Suprapubic skin (tissue), 4 donors: ENCODE measurements at regions not wholly inside any gene's neighbourhood (a gene's known extent, or its start where the extent isn't known, plus 50 kb on each side); places are given as distances from the start of the nearest gene placed in this dataset.
"Not testable (repeated sequence)": the region's sequence is repeated elsewhere in the genome, so short reads cannot be mapped to it uniquely, and the experiment has no call there.

Source experiments
- DNase-seq, 2 donors: peaks; one replicate each; pipeline ENCODE4 v3.0.0-alpha.2; 2019; ENCODE audit warnings: low spot score in 2 of 2
- H3K27ac ChIP-seq: fragments of 200-600 bp; sonication (generic); one replicate; pipeline ENCODE4 v1.5.1; 2019
- H3K27me3 ChIP-seq: fragments of 200-600 bp; sonication (generic); one replicate; pipeline ENCODE4 v1.5.1; 2019
- H3K36me3 ChIP-seq: fragments of 200-600 bp; sonication (generic); one replicate; pipeline ENCODE4 v1.5.1; 2019
- H3K4me1 ChIP-seq: fragments of 200-600 bp; sonication (generic); one replicate; pipeline ENCODE4 v1.5.1; 2019
- H3K4me3 ChIP-seq: fragments of 200-600 bp; sonication (generic); one replicate; pipeline ENCODE4 v1.5.1; 2019; ENCODE audit warnings: mild to moderate bottlenecking
- H3K9me3 ChIP-seq: fragments of 200-600 bp; sonication (generic); one replicate; pipeline ENCODE4 v1.5.1; 2019
- CTCF ChIP-seq, 2 donors: fragments of 200-600 bp in 1 of 2; fragments of 450-650 bp in 1 of 2; sonication (generic) in 1 of 2; IDR thresholded peaks; one replicate each; pipeline ENCODE4 v1.5.1; 2016 to 2019; ENCODE audit warnings: antibody characterized with exemption in 2 of 2, mild to moderate bottlenecking in 1 of 2, moderate library complexity in 1 of 2
- EP300 ChIP-seq: sonication (generic); formaldehyde crosslinking; IDR thresholded peaks from one replicate; pipeline ENCODE4 v1.6.1; 2017; ENCODE audit warnings: antibody characterized with exemption
- POLR2A ChIP-seq, 2 donors: fragments of 450-650 bp; IDR thresholded peaks; one replicate each; pipeline ENCODE4 v1.6.1; 2017; ENCODE audit warnings: antibody characterized with exemption in 2 of 2, mild to moderate bottlenecking in 2 of 2, moderate library complexity in 2 of 2
- POLR2AphosphoS5 ChIP-seq, 3 donors: sonication (generic); formaldehyde crosslinking; IDR thresholded peaks; one replicate each; pipeline ENCODE4 v1.6.1; 2017; ENCODE audit warnings: antibody characterized with exemption in 3 of 3
- WGBS: methylation state at CpG from one replicate; pipeline ENCODE4 v1.1.5; 2018; 5-methylcytosine and 5-hydroxymethylcytosine counted together

- TF ChIP-seq POLR2AphosphoS5 (IDR thresholded peaks at IDR 0.05) (no peak), EP300 (no peak), POLR2A (IDR thresholded peaks at IDR 0.05) (no peak), CTCF (IDR thresholded peaks at IDR 0.05) (no peak)
- Histone ChIP-seq H3K4me1 (peaks cover 3% of the 10 kb centered on the region), H3K27me3 (no peaks in the 10 kb centered on the region), H3K4me3 (no peak overlapping the region), H3K9me3 (no peaks in the 10 kb centered on the region), H3K27ac (no peak overlapping the region), H3K36me3 (no peaks in the 10 kb centered on the region)
- WGBS = 86% methylated on average over 1 of the region's 1 CpG
- DNase-seq = no peak
Measured at GRCh38 chr2:67777836-67778429, 284.9 kb downstream of the C1D start.

- H3K9me3 ChIP-seq, DNase-seq, H3K27me3 ChIP-seq, H3K4me3 ChIP-seq, H3K4me1 ChIP-seq, H3K27ac ChIP-seq, H3K36me3 ChIP-seq: not testable (repeated sequence)
- WGBS = 58% methylated on average over 5 of the region's 5 CpGs
Measured at GRCh38 chr2:67780841-67781240, 282.0 kb downstream of the C1D start.

GRCh38 chr2:67782443-67782842 is 280.4 kb downstream of the C1D start:
- Histone ChIP-seq H3K27ac (peak overlapping the region; percentile 5), H3K36me3 (no peaks in the 10 kb centered on the region), H3K4me3 (no peak overlapping the region), H3K9me3 (no peaks in the 10 kb centered on the region), H3K4me1 (peaks cover 3% of the 10 kb centered on the region), H3K27me3 (no peaks in the 10 kb centered on the region)
- no peak for DNase-seq
- TF ChIP-seq EP300 (no peak), POLR2AphosphoS5 (IDR thresholded peaks at IDR 0.05) (no peak), CTCF (IDR thresholded peaks at IDR 0.05) (no peak), POLR2A (IDR thresholded peaks at IDR 0.05) (no peak)
- 51% methylated on average over 4 of the region's 4 CpGs for WGBS

- no peak overlapping the region for H3K27ac ChIP-seq
- H3K4me1 ChIP-seq = peaks cover 3% of the 10 kb centered on the region
- no peak overlapping the region for H3K4me3 ChIP-seq
- no peaks in the 10 kb centered on the region for H3K27me3 ChIP-seq
- H3K36me3 ChIP-seq = no peaks in the 10 kb centered on the region
- no peaks in the 10 kb centered on the region for H3K9me3 ChIP-seq
- TF ChIP-seq CTCF (IDR thresholded peaks at IDR 0.05) (no peak), POLR2A (IDR thresholded peaks at IDR 0.05) (no peak), EP300 (no peak), POLR2AphosphoS5 (IDR thresholded peaks at IDR 0.05) (no peak)
- WGBS = 73% methylated on average over 1 of the region's 1 CpG
- no peak for DNase-seq
Measured at GRCh38 chr2:67783026-67783425, 279.8 kb downstream of the C1D start.

GRCh38 chr2:67790622-67791021 is 272.2 kb downstream of the C1D start:
- 91% methylated on average over 2 of the region's 2 CpGs for WGBS
- TF ChIP-seq CTCF (IDR thresholded peaks at IDR 0.05) (no peak), POLR2AphosphoS5 (IDR thresholded peaks at IDR 0.05) (no peak), EP300 (no peak), POLR2A (IDR thresholded peaks at IDR 0.05) (no peak)

GRCh38 chr2:67792191-67792590 is 270.6 kb downstream of the C1D start:
- H3K9me3 ChIP-seq = no peaks in the 10 kb centered on the region
- DNase-seq = no peak
- 45% methylated on average over 4 of the region's 4 CpGs for WGBS
- no peak overlapping the region for H3K27ac ChIP-seq
- H3K4me1 ChIP-seq = peaks cover 5% of the 10 kb centered on the region
- H3K36me3 ChIP-seq = no peaks in the 10 kb centered on the region
- H3K4me3 ChIP-seq = no peak overlapping the region
- H3K27me3 ChIP-seq = no peaks in the 10 kb centered on the region
- TF ChIP-seq CTCF (IDR thresholded peaks at IDR 0.05) (no peak), EP300 (no peak), POLR2A (IDR thresholded peaks at IDR 0.05) (no peak), POLR2AphosphoS5 (IDR thresholded peaks at IDR 0.05) (no peak)

More at GRCh38 chr2:67790622-67791021, 272.2 kb downstream of the C1D start:
- Histone ChIP-seq H3K27ac (no peak overlapping the region), H3K9me3 (no peaks in the 10 kb centered on the region), H3K4me1 (peaks cover 5% of the 10 kb centered on the region), H3K4me3 (no peak overlapping the region), H3K36me3 (no peaks in the 10 kb centered on the region), H3K27me3 (no peaks in the 10 kb centered on the region)
- no peak for DNase-seq
